Occipital lobe (tissue), 1 donor: ENCODE measurements at regions not wholly inside any gene's neighbourhood (a gene's known extent, or its start where the extent isn't known, plus 50 kb on each side); places are given as distances from the start of the nearest gene placed in this dataset.

Experiments used
- DNase-seq: peaks from one replicate; lab custom pipeline; 2025; lab: John Stamatoyannopoulos, UW

DNA sequence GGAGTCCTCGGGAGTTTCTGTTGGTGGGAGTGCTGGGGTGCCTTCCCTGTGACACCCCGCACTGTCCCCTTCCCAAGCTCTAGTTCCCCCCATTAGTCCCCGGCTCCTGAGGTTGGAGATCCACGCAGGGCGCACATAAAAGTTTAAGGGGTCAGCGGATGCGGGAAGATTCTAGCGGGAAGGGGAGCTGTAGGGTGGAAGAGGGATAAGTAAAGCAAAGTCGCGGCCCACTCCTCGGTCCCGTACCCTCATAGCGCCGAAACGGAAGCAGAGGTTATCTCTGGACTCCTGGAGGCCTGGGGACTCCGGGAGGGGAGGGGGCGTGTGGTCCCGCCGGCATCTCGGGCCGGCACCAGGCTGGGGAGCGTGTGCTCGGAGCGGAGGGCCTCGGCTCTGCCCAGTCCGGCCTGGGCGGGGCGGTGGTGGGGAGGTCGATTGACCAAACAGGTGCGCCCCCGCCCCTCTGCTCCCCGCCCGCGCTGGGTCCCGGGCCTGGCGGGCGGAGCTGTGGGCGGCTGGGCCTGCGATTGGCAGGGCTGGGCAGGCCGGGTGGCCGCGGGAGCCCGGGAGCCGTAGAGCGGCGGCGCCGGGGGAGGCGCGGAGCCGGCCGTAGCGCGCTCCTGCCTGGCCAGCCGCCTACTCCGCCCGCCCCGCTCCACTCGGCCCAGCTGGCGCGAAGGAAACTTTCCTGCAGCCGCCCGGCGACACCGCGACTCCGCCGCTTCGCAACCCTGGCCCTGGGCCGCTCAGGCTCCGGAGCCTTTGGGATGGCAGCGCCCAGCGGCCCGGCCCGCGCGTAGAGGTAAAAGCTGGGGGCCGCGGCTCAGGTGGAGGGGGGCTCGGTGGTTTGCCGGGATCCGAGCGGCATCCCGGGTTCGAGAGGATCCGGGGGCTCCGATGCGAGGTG is 52.2 kb upstream of the DAB2IP start:
- no peak for DNase-seq

DNA sequence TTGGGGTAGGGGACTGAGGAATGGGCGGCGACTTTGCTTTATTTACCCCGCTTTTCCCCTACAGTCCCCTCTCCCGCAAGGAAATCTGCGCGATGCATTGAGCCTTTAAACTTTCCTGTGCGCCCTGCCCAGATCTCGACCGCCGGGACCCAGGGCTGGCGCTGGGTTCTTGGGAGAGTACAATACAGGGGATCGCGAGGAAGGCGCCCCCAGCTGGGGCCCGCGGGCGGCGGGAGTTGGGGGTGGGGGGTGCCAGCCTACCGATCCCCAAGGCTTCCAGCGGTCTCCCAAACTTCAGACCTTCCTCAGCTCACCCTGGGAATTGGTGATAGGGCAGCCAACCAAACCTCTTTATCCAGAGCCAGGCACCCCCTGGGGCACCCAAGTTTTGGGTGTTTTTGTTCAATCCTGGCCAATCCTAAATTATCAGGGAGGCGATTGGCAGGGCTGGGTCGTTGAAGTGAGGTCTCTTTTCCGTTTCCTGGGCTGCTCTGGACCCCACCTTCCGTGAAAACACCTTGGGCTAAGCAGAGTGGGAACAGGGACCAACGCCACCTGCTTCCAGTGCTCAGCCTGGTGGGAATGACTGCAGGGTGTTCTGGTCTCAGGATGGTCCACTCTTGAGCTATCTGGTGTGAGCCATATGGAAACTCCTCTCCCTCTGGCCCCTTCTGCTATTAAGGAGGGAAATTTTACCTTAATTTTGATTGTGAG is 51.4 kb upstream of the DAB2IP start:
- DNase-seq: no peak

DNA sequence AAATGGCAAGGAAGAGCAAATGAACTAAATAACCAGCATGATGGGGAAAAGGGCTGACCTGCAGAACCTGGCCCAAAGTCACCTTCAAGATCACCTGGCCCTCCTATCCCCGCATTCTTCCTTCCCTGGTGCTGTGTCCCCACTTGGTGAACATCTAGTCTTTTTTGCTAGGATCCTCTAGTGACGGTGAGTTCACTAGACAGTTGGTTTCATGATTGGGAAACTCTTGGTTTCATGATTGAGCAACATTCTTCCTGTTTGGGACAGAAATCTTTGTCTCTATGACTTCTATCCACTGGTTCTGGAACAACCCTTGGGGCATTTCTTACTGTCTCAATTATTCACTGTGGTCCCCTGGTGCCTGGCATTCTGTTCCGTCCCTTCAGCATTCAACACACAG is 50.2 kb upstream of the DAB2IP start:
- DNase-seq: no peak
